ENCODE measurements at regions not wholly inside any gene's neighbourhood (a gene's known extent, or its start where the extent isn't known, plus 50 kb on each side); places are given as distances from the start of the nearest gene placed in this dataset.

DNA sequence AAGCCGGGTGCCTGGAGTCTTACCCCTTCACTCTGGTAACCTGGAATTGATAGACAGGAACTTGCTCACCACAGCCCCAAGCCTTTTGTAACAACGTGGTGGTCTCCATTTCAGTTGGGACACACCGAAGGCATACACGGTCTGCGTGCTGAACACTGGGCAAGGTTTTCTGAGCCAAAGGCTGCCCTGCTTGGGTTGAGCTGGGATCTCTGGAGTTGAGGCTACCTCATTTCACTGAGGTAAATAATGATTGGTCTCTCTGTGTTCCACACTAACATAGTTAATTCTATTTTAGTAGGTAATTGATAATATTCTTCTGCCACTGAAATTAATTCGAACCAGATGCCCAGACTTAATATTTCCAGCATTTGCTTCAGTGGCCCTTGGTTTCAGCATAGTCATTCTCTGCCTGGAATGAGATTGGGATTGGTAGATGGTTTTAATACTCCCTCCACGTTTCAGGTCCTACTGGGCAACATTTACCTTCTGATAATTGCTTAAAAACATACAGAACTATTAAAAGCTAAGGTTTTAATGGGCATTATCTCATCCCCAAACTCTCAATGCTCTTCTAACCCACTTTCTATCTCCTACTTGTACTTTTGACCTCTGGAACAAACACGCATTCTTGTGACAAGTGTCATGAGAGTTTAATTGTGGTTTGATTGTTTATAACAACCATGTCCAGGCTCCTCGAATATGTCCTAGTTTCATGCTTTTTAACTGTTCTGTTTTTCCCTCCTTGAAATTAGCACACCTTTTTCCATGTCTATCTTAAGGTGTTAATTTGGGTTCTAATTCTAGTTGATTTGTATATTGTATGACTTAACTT is 202.3 kb upstream of the KLF6 start:
- 62% methylated on average over 9 of the region's 9 CpGs for WGBS

DNA sequence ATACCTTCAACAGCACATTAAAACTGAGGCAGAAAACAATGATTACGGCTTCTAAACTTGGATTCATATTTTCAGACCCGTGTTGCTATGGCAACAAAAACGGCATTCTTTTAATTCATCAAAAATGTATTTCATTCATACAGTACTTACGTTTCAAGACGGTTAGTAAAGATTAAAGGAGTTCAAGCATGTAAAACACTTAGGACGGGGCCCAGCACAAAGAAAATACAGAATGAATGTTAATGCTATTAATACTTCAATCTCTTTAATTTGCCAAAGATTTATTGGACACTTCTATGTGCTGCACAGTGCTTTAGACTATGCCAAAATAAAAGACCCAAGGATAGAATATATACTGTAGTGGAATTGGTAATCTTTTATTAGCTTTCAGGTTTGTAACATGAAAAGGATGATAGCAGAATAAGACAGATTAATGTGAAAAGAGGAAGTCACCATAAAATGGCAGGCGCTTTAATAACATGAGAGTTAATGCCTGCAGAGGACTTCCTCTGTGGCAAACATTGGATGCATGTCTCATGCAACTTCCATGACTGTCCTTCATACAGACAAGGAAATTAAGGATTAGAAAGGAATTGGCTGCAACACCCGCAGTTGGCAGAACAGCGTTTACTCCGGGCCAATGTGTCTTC is 201.6 kb upstream of the KLF6 start:
- Histone ChIP-seq H3K9me3 (no peaks in the 10 kb centered on the region), H3K27ac (no peak overlapping the region), H3K36me3 (no peaks in the 10 kb centered on the region), H3K27me3 (no peaks in the 10 kb centered on the region), H3K4me3 (no peak overlapping the region), H3K4me1 (peaks cover 6% of the 10 kb centered on the region)
- no peak for DNase-seq (ENCODE audit: low spot score in 2 of 2)
- TF ChIP-seq POLR2A (IDR thresholded peaks at IDR 0.05), result no peak
- no peak for TF ChIP-seq EP300 (IDR thresholded peaks at IDR 0.05)
- WGBS, result 56% methylated on average over 10 of the region's 10 CpGs

More for the DNA sequence above, 202.3 kb upstream of the KLF6 start:
- Histone ChIP-seq H3K36me3 (no peaks in the 10 kb centered on the region), H3K27me3 (no peaks in the 10 kb centered on the region), H3K4me3 (no peak overlapping the region), H3K9me3 (no peaks in the 10 kb centered on the region), H3K27ac (no peak overlapping the region), H3K4me1 (peaks cover 6% of the 10 kb centered on the region)
- TF ChIP-seq EP300 (IDR thresholded peaks at IDR 0.05) (no peak), POLR2AphosphoS5 (IDR thresholded peaks at IDR 0.05) (no peak), POLR2A (IDR thresholded peaks at IDR 0.05) (no peak)
- TF ChIP-seq, protein P1, sequence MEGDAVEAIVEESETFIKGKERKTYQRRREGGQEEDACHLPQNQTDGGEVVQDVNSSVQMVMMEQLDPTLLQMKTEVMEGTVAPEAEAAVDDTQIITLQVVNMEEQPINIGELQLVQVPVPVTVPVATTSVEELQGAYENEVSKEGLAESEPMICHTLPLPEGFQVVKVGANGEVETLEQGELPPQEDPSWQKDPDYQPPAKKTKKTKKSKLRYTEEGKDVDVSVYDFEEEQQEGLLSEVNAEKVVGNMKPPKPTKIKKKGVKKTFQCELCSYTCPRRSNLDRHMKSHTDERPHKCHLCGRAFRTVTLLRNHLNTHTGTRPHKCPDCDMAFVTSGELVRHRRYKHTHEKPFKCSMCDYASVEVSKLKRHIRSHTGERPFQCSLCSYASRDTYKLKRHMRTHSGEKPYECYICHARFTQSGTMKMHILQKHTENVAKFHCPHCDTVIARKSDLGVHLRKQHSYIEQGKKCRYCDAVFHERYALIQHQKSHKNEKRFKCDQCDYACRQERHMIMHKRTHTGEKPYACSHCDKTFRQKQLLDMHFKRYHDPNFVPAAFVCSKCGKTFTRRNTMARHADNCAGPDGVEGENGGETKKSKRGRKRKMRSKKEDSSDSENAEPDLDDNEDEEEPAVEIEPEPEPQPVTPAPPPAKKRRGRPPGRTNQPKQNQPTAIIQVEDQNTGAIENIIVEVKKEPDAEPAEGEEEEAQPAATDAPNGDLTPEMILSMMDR (IDR thresholded peaks at IDR 0.05), result no peak
- no peak for DNase-seq (ENCODE audit: low spot score in 2 of 2)

DNA sequence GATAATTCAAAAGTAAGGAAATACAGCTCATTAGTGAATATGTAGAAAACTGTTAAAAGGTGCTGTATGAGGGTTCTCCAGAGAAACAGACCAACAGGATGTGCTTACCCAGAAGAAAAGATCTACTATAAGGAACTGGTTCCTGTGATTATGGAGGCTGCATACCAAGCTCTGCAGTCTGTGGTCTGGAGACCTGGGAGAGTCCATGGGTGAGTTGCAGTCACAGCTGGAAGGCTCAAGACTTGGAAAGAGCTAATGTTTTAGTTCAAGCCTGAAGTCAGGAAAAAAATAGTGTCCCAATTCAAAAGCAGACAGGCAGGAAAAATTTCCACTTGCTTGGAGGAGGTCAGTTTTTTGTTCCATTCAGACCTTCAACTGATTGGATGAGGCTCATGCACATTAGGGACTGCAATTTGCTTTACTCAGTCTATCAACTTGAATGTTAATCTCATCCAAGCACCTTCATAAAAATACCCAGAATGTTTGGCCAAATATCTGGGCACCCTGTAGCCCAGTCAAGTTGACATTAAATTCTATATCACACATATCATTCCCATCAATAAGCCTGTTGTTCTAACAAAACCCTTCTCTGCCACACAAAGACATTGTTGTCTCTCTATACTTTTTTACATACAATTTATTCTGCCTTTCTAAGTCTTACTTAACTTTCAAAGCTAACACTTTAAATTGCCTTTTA is 197.9 kb upstream of the KLF6 start:
- H3K36me3 ChIP-seq, result no peaks in the 10 kb centered on the region
- DNase-seq (ENCODE audit: low spot score in 2 of 2), result no peak
- H3K4me1 ChIP-seq, result peaks cover 6% of the 10 kb centered on the region
- TF ChIP-seq POLR2AphosphoS5 (IDR thresholded peaks at IDR 0.05), result no peak
- TF ChIP-seq, protein P1 (IDR thresholded peaks at IDR 0.05), result no peak
- no peak for TF ChIP-seq POLR2A (IDR thresholded peaks at IDR 0.05)
- TF ChIP-seq EP300 (IDR thresholded peaks at IDR 0.05), result no peak
- H3K9me3 ChIP-seq, result no peaks in the 10 kb centered on the region
- no peak overlapping the region for H3K4me3 ChIP-seq
- H3K27ac ChIP-seq, result no peak overlapping the region
- no peaks in the 10 kb centered on the region for H3K27me3 ChIP-seq

DNA sequence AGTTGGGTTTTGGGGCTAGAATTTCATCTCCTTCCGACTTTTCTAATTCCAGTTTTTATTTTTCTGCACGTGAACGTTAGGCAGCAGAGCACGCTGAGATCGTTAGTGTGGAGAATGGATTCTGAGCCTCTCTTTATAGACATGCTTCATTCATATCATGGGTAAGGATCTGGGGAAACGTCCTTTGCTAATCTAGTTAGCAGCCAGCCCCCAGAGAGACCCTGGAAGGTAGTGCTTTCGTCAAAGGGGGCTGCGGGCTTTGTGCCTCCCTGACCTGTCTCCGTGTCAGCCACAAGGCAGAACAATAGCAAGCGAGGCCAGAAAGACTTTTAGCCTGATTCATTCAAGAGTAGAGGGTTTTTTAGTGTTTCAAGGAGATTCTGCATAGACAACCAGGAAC is 196.3 kb upstream of the KLF6 start:
- H3K4me3 ChIP-seq, result no peak overlapping the region
- no peak overlapping the region for H3K27ac ChIP-seq
- no peak for DNase-seq (ENCODE audit: low spot score in 2 of 2)
- no peaks in the 10 kb centered on the region for H3K36me3 ChIP-seq
- no peaks in the 10 kb centered on the region for H3K27me3 ChIP-seq
- no peaks in the 10 kb centered on the region for H3K9me3 ChIP-seq
- no peak for TF ChIP-seq POLR2AphosphoS5 (IDR thresholded peaks at IDR 0.05)
- TF ChIP-seq, protein P1 (IDR thresholded peaks at IDR 0.05), result no peak
- no peak for TF ChIP-seq POLR2A (IDR thresholded peaks at IDR 0.05)
- no peak for TF ChIP-seq EP300 (IDR thresholded peaks at IDR 0.05)
- WGBS, result 91% methylated on average over 10 of the region's 10 CpGs
- H3K4me1 ChIP-seq, result no peaks in the 10 kb centered on the region

DNA sequence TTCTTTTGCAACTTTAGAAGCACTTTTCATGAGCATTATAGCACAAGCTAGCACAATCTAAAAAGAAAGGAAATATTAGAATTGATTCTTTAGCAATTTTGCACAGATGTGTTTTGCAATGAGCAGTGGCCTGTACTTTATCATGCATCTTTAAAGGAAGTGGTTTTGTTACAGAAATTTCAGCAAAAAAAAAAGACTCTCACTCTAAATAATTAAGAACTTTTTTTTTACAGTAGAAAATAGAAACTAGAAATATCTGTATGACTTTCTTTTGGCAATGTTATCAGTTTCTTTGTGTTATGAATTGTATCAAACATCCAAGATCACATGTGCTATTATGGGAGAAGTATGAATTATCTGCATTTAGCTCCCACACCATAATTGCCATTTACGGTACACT is 195.7 kb upstream of the KLF6 start:
- no peaks in the 10 kb centered on the region for H3K9me3 ChIP-seq
- H3K4me3 ChIP-seq, result no peak overlapping the region
- no peaks in the 10 kb centered on the region for H3K27me3 ChIP-seq
- no peaks in the 10 kb centered on the region for H3K36me3 ChIP-seq
- no peaks in the 10 kb centered on the region for H3K4me1 ChIP-seq
- WGBS, result 84% methylated on average over 1 of the region's 1 CpG
- no peak overlapping the region for H3K27ac ChIP-seq
- no peak for DNase-seq (ENCODE audit: low spot score in 2 of 2)
- TF ChIP-seq EP300 (IDR thresholded peaks at IDR 0.05), result no peak
- no peak for TF ChIP-seq POLR2A (IDR thresholded peaks at IDR 0.05)
- TF ChIP-seq, protein P1 (IDR thresholded peaks at IDR 0.05), result no peak
- TF ChIP-seq POLR2AphosphoS5 (IDR thresholded peaks at IDR 0.05), result no peak
